DOHH2 (cell line): ENCODE measurements at regions not wholly inside any gene's neighbourhood (a gene's known extent, or its start where the extent isn't known, plus 50 kb on each side); places are given as distances from the start of the nearest gene placed in this dataset.

Experiments
- H3F3A ChIP-seq: fragments of 200-600 bp; sonication (generic), shearing (Covaris generic); 2 replicates; pipeline ENCODE4 v1.6.0; 2016; ENCODE audit warnings: antibody characterized with exemption, mild to moderate bottlenecking; ENCODE audit not compliant: control insufficient read depth, insufficient read depth
- H3K27ac ChIP-seq: fragments of 200-600 bp; sonication (generic); 2 replicates; pipeline ENCODE4 v1.5.1; 2014; ENCODE audit warnings: low read depth, mild to moderate bottlenecking, low read length, moderate library complexity
- H3K27me3 ChIP-seq: fragments of 200-600 bp; sonication (generic); 2 replicates; pipeline ENCODE4 v1.6.1; 2014; ENCODE audit warnings: mild to moderate bottlenecking, low read length, mixed read lengths; ENCODE audit not compliant: control insufficient read depth
- H3K36me3 ChIP-seq: fragments of 200-600 bp; sonication (generic); 2 replicates; pipeline ENCODE4 v1.6.1; 2014; ENCODE audit warnings: mild to moderate bottlenecking, low read length, moderate library complexity, mixed read lengths; ENCODE audit not compliant: control insufficient read depth
- H3K4me1 ChIP-seq: fragments of 200-600 bp; sonication (generic); 2 replicates; pipeline ENCODE4 v1.6.1; 2014; ENCODE audit warnings: mild to moderate bottlenecking, low read length, mixed read lengths; ENCODE audit not compliant: control insufficient read depth
- H3K4me2 ChIP-seq: fragments of 200-600 bp; sonication (generic); 2 replicates; pipeline ENCODE4 v1.6.0; 2014; ENCODE audit warnings: mild to moderate bottlenecking, low read length, moderate library complexity
- H3K4me3 ChIP-seq: fragments of 200-600 bp; sonication (generic); 2 replicates; pipeline ENCODE4 v1.5.1; 2014; ENCODE audit warnings: mild to moderate bottlenecking, low read length, mixed read lengths
- H3K79me2 ChIP-seq: fragments of 200-600 bp; sonication (generic); 2 replicates; pipeline ENCODE4 v1.6.1; 2014; ENCODE audit warnings: mild to moderate bottlenecking, low read length, mixed read lengths; ENCODE audit not compliant: control insufficient read depth
- H3K9me2 ChIP-seq: fragments of 200-600 bp; sonication (generic); replicated peaks from 2 replicates; pipeline ENCODE4 v1.6.1; 2014; ENCODE audit warnings: mild to moderate bottlenecking, low read length, mixed read lengths; ENCODE audit not compliant: control insufficient read depth
- H3K9me3 ChIP-seq: fragments of 200-600 bp; sonication (generic); 2 replicates; pipeline ENCODE4 v1.6.1; 2014; ENCODE audit warnings: antibody characterized with exemption, low read length, mixed read lengths; ENCODE audit not compliant: control insufficient read depth, insufficient read depth
- H4K20me1 ChIP-seq: fragments of 200-600 bp; sonication (generic); 2 replicates; pipeline ENCODE4 v1.6.0; 2014; ENCODE audit warnings: low read depth, mild to moderate bottlenecking, antibody characterized with exemption, low read length, moderate library complexity; ENCODE audit not compliant: control insufficient read depth, insufficient read depth
- EZH2phosphoT487 ChIP-seq: fragments of 200-600 bp; sonication (generic); IDR thresholded peaks from 2 replicates; pipeline ENCODE4 v1.6.1; 2017; ENCODE audit warnings: borderline replicate concordance, mild to moderate bottlenecking, antibody characterized with exemption, low read length, moderate library complexity, mixed read lengths
- TF ChIP-seq, protein P1 (sequence below): fragments of 200-600 bp; sonication (generic); IDR thresholded peaks from one replicate; pipeline ENCODE4 v1.5.1; 2014; ENCODE audit warnings: antibody characterized with exemption, mild to moderate bottlenecking, low read depth, low read length; ENCODE audit not compliant: poor library complexity, severe bottlenecking

- Histone ChIP-seq H3K9me3 (peaks cover 15% of the 10 kb centered on the region; the same call in 1 of the 2 replicates), H3K36me3 (no peaks in the 10 kb centered on the region), H3F3A (0 out of 2 replicates have a peak, but pooled peaks cover 4% of the 10 kb centered on the region), H3K4me2 (no peak overlapping the region), H3K4me1 (no peaks in the 10 kb centered on the region), H3K27me3 (no peaks in the 10 kb centered on the region), H3K79me2 (no peaks in the 10 kb centered on the region), H3K27ac (no peak overlapping the region), H3K4me3 (no peak overlapping the region), H4K20me1 (no peaks in the 10 kb centered on the region), H3K9me2 (no peaks in the 10 kb centered on the region)
- TF ChIP-seq EZH2phosphoT487: no peak
- TF ChIP-seq, protein P1, sequence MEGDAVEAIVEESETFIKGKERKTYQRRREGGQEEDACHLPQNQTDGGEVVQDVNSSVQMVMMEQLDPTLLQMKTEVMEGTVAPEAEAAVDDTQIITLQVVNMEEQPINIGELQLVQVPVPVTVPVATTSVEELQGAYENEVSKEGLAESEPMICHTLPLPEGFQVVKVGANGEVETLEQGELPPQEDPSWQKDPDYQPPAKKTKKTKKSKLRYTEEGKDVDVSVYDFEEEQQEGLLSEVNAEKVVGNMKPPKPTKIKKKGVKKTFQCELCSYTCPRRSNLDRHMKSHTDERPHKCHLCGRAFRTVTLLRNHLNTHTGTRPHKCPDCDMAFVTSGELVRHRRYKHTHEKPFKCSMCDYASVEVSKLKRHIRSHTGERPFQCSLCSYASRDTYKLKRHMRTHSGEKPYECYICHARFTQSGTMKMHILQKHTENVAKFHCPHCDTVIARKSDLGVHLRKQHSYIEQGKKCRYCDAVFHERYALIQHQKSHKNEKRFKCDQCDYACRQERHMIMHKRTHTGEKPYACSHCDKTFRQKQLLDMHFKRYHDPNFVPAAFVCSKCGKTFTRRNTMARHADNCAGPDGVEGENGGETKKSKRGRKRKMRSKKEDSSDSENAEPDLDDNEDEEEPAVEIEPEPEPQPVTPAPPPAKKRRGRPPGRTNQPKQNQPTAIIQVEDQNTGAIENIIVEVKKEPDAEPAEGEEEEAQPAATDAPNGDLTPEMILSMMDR: no peak
These were observed 97.7 kb upstream of the CTDP1 start for GRCh38 chr18:79581911-79582310.

DNA sequence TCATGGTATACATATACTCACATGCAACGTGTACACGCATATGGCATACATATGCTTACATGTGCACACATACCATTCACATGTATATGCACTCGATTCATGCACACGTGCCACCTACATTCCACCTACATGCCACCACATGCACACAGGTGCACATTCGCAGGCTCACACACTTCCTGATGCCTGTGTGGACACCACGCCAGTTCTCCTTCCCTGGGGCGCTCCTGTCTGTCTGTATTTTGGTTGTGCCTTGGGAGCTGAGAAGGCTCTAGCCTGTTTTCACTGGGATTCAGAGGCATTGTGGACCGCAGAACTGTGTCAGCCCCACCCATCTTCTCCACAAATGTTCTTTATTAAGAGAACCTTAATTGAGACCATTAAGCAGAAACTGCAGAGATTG is 96.6 kb upstream of the CTDP1 start:
- Histone ChIP-seq H3K4me2 (no peak overlapping the region), H3K9me2 (no peaks in the 10 kb centered on the region)

GRCh38 chr18:79583426-79583825 is 96.2 kb upstream of the CTDP1 start:
- H3K9me3 ChIP-seq: peaks cover 15% of the 10 kb centered on the region; the same call in 1 of the 2 replicates
- H4K20me1 ChIP-seq: no peaks in the 10 kb centered on the region
- H3K4me2 ChIP-seq: no peak overlapping the region
- H3K4me1 ChIP-seq: no peaks in the 10 kb centered on the region
- no peaks in the 10 kb centered on the region for H3K36me3 ChIP-seq
- TF ChIP-seq, protein P1: no peak
- no peak for TF ChIP-seq EZH2phosphoT487
- no peaks in the 10 kb centered on the region for H3K27me3 ChIP-seq
- H3K27ac ChIP-seq: no peak overlapping the region
- H3K4me3 ChIP-seq: no peak overlapping the region
- H3K79me2 ChIP-seq: no peaks in the 10 kb centered on the region
- H3K9me2 ChIP-seq: no peaks in the 10 kb centered on the region
- H3F3A ChIP-seq: 0 out of 2 replicates have a peak, but pooled peaks cover 4% of the 10 kb centered on the region

More for the DNA sequence above, 96.6 kb upstream of the CTDP1 start:
- no peak overlapping the region for H3K4me3 ChIP-seq
- no peaks in the 10 kb centered on the region for H3K79me2 ChIP-seq
- no peak overlapping the region for H3K27ac ChIP-seq
- H3K9me3 ChIP-seq: peaks cover 15% of the 10 kb centered on the region; the same call in 1 of the 2 replicates
- H3K27me3 ChIP-seq: no peaks in the 10 kb centered on the region
- H3F3A ChIP-seq: 0 out of 2 replicates have a peak, but pooled peaks cover 4% of the 10 kb centered on the region
- no peaks in the 10 kb centered on the region for H3K4me1 ChIP-seq
- TF ChIP-seq, protein P1: no peak
- H3K36me3 ChIP-seq: no peaks in the 10 kb centered on the region
- no peaks in the 10 kb centered on the region for H4K20me1 ChIP-seq

- Histone ChIP-seq H3K4me3 (no peak overlapping the region), H3F3A (0 out of 2 replicates have a peak, but pooled peaks cover 4% of the 10 kb centered on the region), H3K9me3 (peaks cover 15% of the 10 kb centered on the region; the same call in 1 of the 2 replicates), H3K36me3 (no peaks in the 10 kb centered on the region), H3K79me2 (no peaks in the 10 kb centered on the region), H3K4me1 (no peaks in the 10 kb centered on the region), H3K9me2 (no peaks in the 10 kb centered on the region), H3K4me2 (no peak overlapping the region), H3K27me3 (no peaks in the 10 kb centered on the region), H4K20me1 (no peaks in the 10 kb centered on the region), H3K27ac (no peak overlapping the region)
- TF ChIP-seq, protein P1: no peak
- no peak for TF ChIP-seq EZH2phosphoT487
These were observed 95.6 kb upstream of the CTDP1 start for GRCh38 chr18:79583984-79584401.
